ENCODE measurements at regions not wholly inside any gene's neighbourhood (a gene's known extent, or its start where the extent isn't known, plus 50 kb on each side); places are given as distances from the start of the nearest gene placed in this dataset.
"Not testable (repeated sequence)": the region's sequence is repeated elsewhere in the genome, so short reads cannot be mapped to it uniquely, and the experiment has no call there.

DNA sequence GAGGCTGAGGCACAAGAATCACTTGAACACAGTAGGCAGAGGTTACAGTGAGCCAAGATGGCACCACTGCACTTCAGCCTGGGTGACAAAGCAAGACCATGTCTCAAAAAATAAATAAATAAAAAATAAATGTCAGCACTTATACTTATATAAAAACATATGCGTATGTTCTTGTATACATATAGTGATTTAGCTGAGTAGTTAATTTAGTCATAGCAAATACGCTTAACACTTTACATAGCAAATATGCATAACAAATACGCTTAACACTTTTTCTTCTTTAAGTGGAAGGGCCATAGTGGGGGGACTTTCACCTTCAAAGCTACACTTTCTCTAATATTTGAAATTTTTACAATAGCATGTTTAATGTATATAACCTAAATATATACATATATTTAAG lies 64.0 kb upstream of the CAPRIN1 start:
- ChIA-PET CTCF (interaction anchor here (0.6 to 3.6 kb wide), 45 partner anchors 9 to 1928 kb away, joined by 3 to 70 read pairs (median 5); partner anchors contain the start of gene ABTB2), SMC1A (ENCODE audit: uncharacterized antibody, unreplicated experiment) (interaction anchor here (0.6 to 2.3 kb wide), 24 partner anchors 10 to 777 kb away, joined by 3 to 20 read pairs (median 4); no protein-coding TSS in a partner anchor), RAD21 (ENCODE audit: unreplicated experiment) (interaction anchor here (0.8 to 3.2 kb wide), 16 partner anchors 9 to 223 kb away, joined by 3 to 29 read pairs (median 3); no protein-coding TSS in a partner anchor), POLR2A (interaction anchor here (0.6 kb wide), 1 partner anchor 200 kb away, joined by 3 read pairs; no protein-coding TSS in a partner anchor)
- ATAC-seq, result no peak
- no peaks in the 10 kb centered on the region for H3K27me3 ChIP-seq (replicated peaks in 1 of 2; ENCODE audit: control insufficient read depth in 2 of 2, insufficient read depth in 2 of 2, low read length in 1 of 2)
- H3K36me3 ChIP-seq (ENCODE audit: control insufficient read depth in 2 of 2, insufficient read depth in 2 of 2, low read length in 1 of 2), result no peaks in the 10 kb centered on the region
- no peak overlapping the region for H3K4me3 ChIP-seq
- WGBS (ENCODE audit: insufficient coverage, insufficient replicate concordance, low lambda C conversion rate, missing lambda C conversion rate), result 65% methylated on average over 3 of the region's 3 CpGs
- H3K79me2 ChIP-seq (ENCODE audit: control insufficient read depth, insufficient read depth, low read length), result no peaks in the 10 kb centered on the region
- no TSS peak for BruUV-seq (replicated peaks)
- in situ Hi-C loops (cut with MboI), result no loop called here
- FAIRE-seq, result no peak
- no peaks in the 10 kb centered on the region for H4K20me1 ChIP-seq (ENCODE audit: control insufficient read depth, insufficient read depth)
- no peaks in the 10 kb centered on the region; the same call in 2 of the 3 replicates for H3K9me3 ChIP-seq (replicated peaks; ENCODE audit: control insufficient read depth, insufficient read depth, low read length)
- no peak overlapping the region for H3K4me2 ChIP-seq (ENCODE audit: control insufficient read depth, insufficient read depth)
- H3K9ac ChIP-seq (ENCODE audit: control insufficient read depth, insufficient read depth, low read length), result no peak overlapping the region
- no peak overlapping the region for H2AFZ ChIP-seq (ENCODE audit: control insufficient read depth, low read depth, low read length)
- H3K27ac ChIP-seq (ENCODE audit: control insufficient read depth, insufficient read depth), result no peak overlapping the region
- no peaks in the 10 kb centered on the region for H3K4me1 ChIP-seq (ENCODE audit: control insufficient read depth, insufficient read depth, low read length)
- intact Hi-C loops (cut with micrococcal nuclease; ENCODE audit: unreplicated experiment), result no loop called here
- TF ChIP-seq, protein P1, sequence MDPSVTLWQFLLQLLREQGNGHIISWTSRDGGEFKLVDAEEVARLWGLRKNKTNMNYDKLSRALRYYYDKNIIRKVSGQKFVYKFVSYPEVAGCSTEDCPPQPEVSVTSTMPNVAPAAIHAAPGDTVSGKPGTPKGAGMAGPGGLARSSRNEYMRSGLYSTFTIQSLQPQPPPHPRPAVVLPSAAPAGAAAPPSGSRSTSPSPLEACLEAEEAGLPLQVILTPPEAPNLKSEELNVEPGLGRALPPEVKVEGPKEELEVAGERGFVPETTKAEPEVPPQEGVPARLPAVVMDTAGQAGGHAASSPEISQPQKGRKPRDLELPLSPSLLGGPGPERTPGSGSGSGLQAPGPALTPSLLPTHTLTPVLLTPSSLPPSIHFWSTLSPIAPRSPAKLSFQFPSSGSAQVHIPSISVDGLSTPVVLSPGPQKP (IDR thresholded peaks at IDR 0.05; ENCODE audit: low read depth, low read length), result no peak
- no peak for DNase-seq (ENCODE audit: low read depth, low spot score)

GRCh38 chr11:33986597-33987501 lies 64.7 kb upstream of the CAPRIN1 start:
- 61% methylated on average over 11 of the region's 12 CpGs for WGBS (ENCODE audit: insufficient coverage, insufficient replicate concordance, low lambda C conversion rate, missing lambda C conversion rate)
- in situ Hi-C loops (cut with MboI), result not testable (repeated sequence)
- RAD21 ChIA-PET (ENCODE audit: unreplicated experiment), result interaction anchor here (0.9 to 3.2 kb wide), 10 partner anchors 9 to 188 kb away, joined by 3 to 29 read pairs (median 4); no protein-coding TSS in a partner anchor

More at GRCh38 chr11:33986597-33987501, 64.7 kb upstream of the CAPRIN1 start:
- H4K20me1 ChIP-seq (ENCODE audit: control insufficient read depth, insufficient read depth); BruUV-seq (replicated peaks); ATAC-seq; POLR2A ChIA-PET; H3K27ac ChIP-seq (ENCODE audit: control insufficient read depth, insufficient read depth); H3K4me1 ChIP-seq (ENCODE audit: control insufficient read depth, insufficient read depth, low read length); H3K9ac ChIP-seq (ENCODE audit: control insufficient read depth, insufficient read depth, low read length); H2AFZ ChIP-seq (ENCODE audit: control insufficient read depth, low read depth, low read length); intact Hi-C loops (cut with micrococcal nuclease; ENCODE audit: unreplicated experiment); H3K9me3 ChIP-seq (replicated peaks; ENCODE audit: control insufficient read depth, insufficient read depth, low read length); H3K4me3 ChIP-seq; FAIRE-seq; H3K27me3 ChIP-seq (replicated peaks in 1 of 2; ENCODE audit: control insufficient read depth in 2 of 2, insufficient read depth in 2 of 2, low read length in 1 of 2); H3K36me3 ChIP-seq (ENCODE audit: control insufficient read depth in 2 of 2, insufficient read depth in 2 of 2, low read length in 1 of 2); H3K4me2 ChIP-seq (ENCODE audit: control insufficient read depth, insufficient read depth); H3K79me2 ChIP-seq (ENCODE audit: control insufficient read depth, insufficient read depth, low read length); DNase-seq (ENCODE audit: low read depth, low spot score): not testable (repeated sequence)
- CTCF ChIA-PET, result interaction anchor here (0.6 to 3.6 kb wide), 30 partner anchors 8 to 384 kb away, joined by 3 to 70 read pairs (median 6); partner anchors contain the start of gene ABTB2
- SMC1A ChIA-PET (ENCODE audit: uncharacterized antibody, unreplicated experiment), result interaction anchor here (0.6 to 2.3 kb wide), 13 partner anchors 9 to 379 kb away, joined by 3 to 20 read pairs (median 5); no protein-coding TSS in a partner anchor
